Neuronal stem cell (in vitro differentiated cells): ENCODE measurements at regions not wholly inside any gene's neighbourhood (a gene's known extent, or its start where the extent isn't known, plus 50 kb on each side); places are given as distances from the start of the nearest gene placed in this dataset.

Experiments used
- DNase-seq: peaks from one replicate; pipeline ENCODE4 v3.0.0-alpha.2; 2013; ENCODE audit warnings: low spot score
- H2AFZ ChIP-seq: one replicate; pipeline ENCODE4 v1.6.1; 2013; ENCODE audit warnings: mild to moderate bottlenecking, low read length, inconsistent platforms
- H2AK5ac ChIP-seq: 2 replicates; pipeline ENCODE4 v1.6.1; 2013; ENCODE audit warnings: low read depth, mild to moderate bottlenecking, inconsistent platforms, low read length, moderate library complexity, mixed read lengths
- H2BK120ac ChIP-seq: 2 replicates; pipeline ENCODE4 v1.6.1; 2013; ENCODE audit warnings: low read depth, mild to moderate bottlenecking, inconsistent platforms, low read length, moderate library complexity, mixed read lengths
- H2BK12ac ChIP-seq: one replicate; pipeline ENCODE4 v1.6.1; 2013; ENCODE audit warnings: low read length, inconsistent platforms
- H2BK15ac ChIP-seq: 2 replicates; pipeline ENCODE4 v1.6.1; 2013; ENCODE audit warnings: mild to moderate bottlenecking, low read length, inconsistent platforms, mixed read lengths
- H2BK5ac ChIP-seq: one replicate; pipeline ENCODE4 v1.6.1; 2013; ENCODE audit warnings: inconsistent platforms, mild to moderate bottlenecking, low read length, moderate library complexity
- H3K14ac ChIP-seq: one replicate; pipeline ENCODE4 v1.6.1; 2013; ENCODE audit warnings: low read length, inconsistent platforms
- H3K18ac ChIP-seq: 2 replicates; pipeline ENCODE4 v1.6.1; 2013; ENCODE audit warnings: low read length, inconsistent platforms
- H3K23ac ChIP-seq: 2 replicates; pipeline ENCODE4 v1.6.1; 2013; ENCODE audit warnings: low read depth, mild to moderate bottlenecking, mixed read lengths, low read length, inconsistent platforms; ENCODE audit not compliant: poor library complexity
- H3K27ac ChIP-seq: replicated peaks from 3 replicates; pipeline ENCODE4 v1.5.1; 2013; ENCODE audit warnings: low read length, inconsistent platforms
- H3K27me3 ChIP-seq, 3 experiments: 2 replicates each; pipeline ENCODE4 v1.6.1; 2013; ENCODE audit warnings: low read length in 3 of 3, mild to moderate bottlenecking in 2 of 3, inconsistent platforms in 1 of 3, low read depth in 1 of 3, mixed read lengths in 1 of 3, moderate library complexity in 1 of 3; ENCODE audit not compliant: control insufficient read depth in 3 of 3, insufficient read depth in 3 of 3
- H3K36me3 ChIP-seq, 2 donors: replicated peaks in 1 of 2; 2 replicates each; pipeline ENCODE4 v1.6.1; 2013; ENCODE audit warnings: low read length in 2 of 2; ENCODE audit not compliant: control insufficient read depth in 2 of 2, insufficient read depth in 2 of 2
- H3K4ac ChIP-seq: 2 replicates; pipeline ENCODE4 v1.6.1; 2013; ENCODE audit warnings: inconsistent platforms, mild to moderate bottlenecking, low read length, moderate library complexity
- H3K4me1 ChIP-seq, 2 donors: 1 replicate in 1 of 2; 2 replicates in 1 of 2; pipeline ENCODE4 v1.6.1; 2013; ENCODE audit warnings: low read length in 2 of 2, low read depth in 1 of 2; ENCODE audit not compliant: control insufficient read depth in 2 of 2, insufficient read depth in 1 of 2
- H3K4me2 ChIP-seq: one replicate; pipeline ENCODE4 v1.6.1; 2013; ENCODE audit warnings: mild to moderate bottlenecking, low read length, inconsistent platforms; ENCODE audit not compliant: insufficient read depth, poor library complexity, severe bottlenecking
- H3K4me3 ChIP-seq, 2 donors: 2 replicates each; pipeline ENCODE4 v1.5.1; 2013; ENCODE audit warnings: low read length in 2 of 2, mild to moderate bottlenecking in 2 of 2, inconsistent platforms in 1 of 2, moderate library complexity in 1 of 2
- H3K79me1 ChIP-seq: one replicate; pipeline ENCODE4 v1.6.1; 2013; ENCODE audit warnings: low read depth, mild to moderate bottlenecking, inconsistent platforms, low read length, moderate library complexity
- H3K9ac ChIP-seq: one replicate; pipeline ENCODE4 v1.6.1; 2013; ENCODE audit warnings: mild to moderate bottlenecking, low read depth, low read length, inconsistent platforms; ENCODE audit not compliant: poor library complexity
- H3K9me3 ChIP-seq, 2 donors: replicated peaks in 1 of 2; 2 replicates each; pipeline versions ENCODE3 to v1.6.1; 2013; ENCODE audit warnings: low read length in 2 of 2, mild to moderate bottlenecking in 2 of 2, inconsistent platforms in 1 of 2, low read depth in 1 of 2, mixed read lengths in 1 of 2, moderate library complexity in 1 of 2; ENCODE audit not compliant: control insufficient read depth in 2 of 2, insufficient read depth in 1 of 2
- H4K8ac ChIP-seq: one replicate; pipeline ENCODE4 v1.6.1; 2013; ENCODE audit warnings: low read depth, mild to moderate bottlenecking, inconsistent platforms, low read length, moderate library complexity
- H4K91ac ChIP-seq: one replicate; pipeline ENCODE4 v1.6.1; 2013; ENCODE audit warnings: low read length, low read depth, mild to moderate bottlenecking, inconsistent platforms; ENCODE audit not compliant: poor library complexity
- WGBS, 2 donors: extraction: QIAGEN DNeasy Blood & Tissue Kit; methylation state at CpG; one replicate each; pipeline ENCODE4 v1.1.7; 2013; ENCODE audit warnings: missing lambda C conversion rate in 2 of 2, mixed read lengths in 1 of 2; ENCODE audit not compliant: insufficient read length in 2 of 2, insufficient replicate concordance in 1 of 2; ENCODE audit errors: extremely low coverage in 2 of 2; 5-methylcytosine and 5-hydroxymethylcytosine counted together

DNA sequence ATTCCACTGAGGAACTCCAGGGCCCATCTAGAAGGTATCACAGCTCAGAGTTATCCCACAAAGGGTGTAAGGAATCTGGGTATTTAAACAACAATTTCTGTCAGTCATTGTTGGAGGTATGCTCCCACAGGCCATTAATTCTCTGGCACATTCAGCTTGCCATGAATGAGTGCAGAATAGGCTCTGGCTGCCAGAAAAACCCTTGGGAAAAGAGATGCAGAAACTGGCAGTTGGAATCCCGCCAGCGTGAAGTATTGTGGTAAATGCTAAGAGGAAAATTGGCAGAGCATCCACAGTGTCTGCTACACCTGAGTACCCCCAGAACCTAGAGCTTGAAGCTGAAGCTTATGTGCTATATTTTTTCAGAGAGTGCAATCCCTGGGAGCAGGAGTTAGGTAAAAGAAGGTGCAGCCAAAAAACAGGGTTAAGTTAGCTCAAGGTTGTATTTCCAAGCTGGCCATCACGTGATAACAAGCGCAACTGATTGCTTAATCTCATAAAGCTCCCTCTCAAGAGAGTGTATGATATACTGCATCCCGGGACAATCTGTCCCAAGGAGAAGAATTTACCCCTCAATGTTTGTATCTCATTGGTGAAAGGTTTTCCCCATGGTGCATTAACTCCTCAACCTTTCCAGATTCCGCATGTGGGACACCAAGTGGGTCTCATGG, 94.2 kb upstream of the ACP3 start:
- Histone ChIP-seq H3K4me1 (no peaks in the 10 kb centered on the region), H2BK120ac (no peak overlapping the region), H3K27ac (no peak overlapping the region), H4K91ac (no peak overlapping the region), H3K36me3 (no peaks in the 10 kb centered on the region), H2BK5ac (no peak overlapping the region), H2AFZ (no peak overlapping the region), H3K9me3 (no peaks in the 10 kb centered on the region), H3K79me1 (no peaks in the 10 kb centered on the region), H2BK15ac (no peak overlapping the region), H3K27me3 (no peaks in the 10 kb centered on the region), H3K23ac (no peak overlapping the region), H3K18ac (no peak overlapping the region), H3K4me3 (no peak overlapping the region), H3K9ac (no peak overlapping the region), H3K4me2 (no peak overlapping the region), H2AK5ac (no peak overlapping the region), H2BK12ac (no peak overlapping the region), H3K14ac (no peak overlapping the region), H4K8ac (no peak overlapping the region), H3K4ac (no peak overlapping the region)
- WGBS, 2 donors = no CpG with 5 or more reads among the region's 6 CpGs
- DNase-seq = peak; percentile 4

DNA sequence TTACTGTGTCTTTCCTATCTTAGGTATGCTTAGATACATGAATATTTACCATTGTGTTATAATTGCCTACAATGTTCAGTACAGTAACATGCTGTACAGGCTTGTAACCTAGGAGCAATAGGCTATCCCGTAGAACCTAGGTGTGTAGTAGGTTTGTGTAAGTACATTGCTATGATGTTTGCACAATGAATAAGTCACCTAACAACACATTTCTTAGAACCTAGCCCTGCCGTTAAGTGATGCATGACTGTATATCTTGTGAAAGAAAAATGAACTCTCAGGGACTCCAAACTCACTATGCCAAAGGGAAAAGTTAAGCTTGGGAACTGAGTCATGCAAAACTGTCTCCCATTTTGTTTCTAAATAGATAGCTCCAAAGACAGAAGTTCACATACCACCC, 91.5 kb upstream of the ACP3 start:
- Histone ChIP-seq H3K23ac (no peak overlapping the region), H3K9ac (no peak overlapping the region), H4K91ac (no peak overlapping the region), H3K4me2 (no peak overlapping the region), H3K4ac (no peak overlapping the region), H2BK12ac (no peak overlapping the region), H3K79me1 (no peaks in the 10 kb centered on the region), H3K36me3 (no peaks in the 10 kb centered on the region), H2BK120ac (no peak overlapping the region), H2BK5ac (no peak overlapping the region), H2BK15ac (no peak overlapping the region), H3K18ac (no peak overlapping the region), H2AK5ac (no peak overlapping the region), H3K27ac (no peak overlapping the region), H3K4me3 (no peak overlapping the region), H3K9me3 (no peaks in the 10 kb centered on the region), H2AFZ (no peak overlapping the region), H3K27me3 (no peaks in the 10 kb centered on the region), H3K14ac (no peak overlapping the region), H4K8ac (no peak overlapping the region), H3K4me1 (no peaks in the 10 kb centered on the region)
- WGBS, 2 donors = no CpG with 5 or more reads among the region's 2 CpGs
- no peak for DNase-seq

DNA sequence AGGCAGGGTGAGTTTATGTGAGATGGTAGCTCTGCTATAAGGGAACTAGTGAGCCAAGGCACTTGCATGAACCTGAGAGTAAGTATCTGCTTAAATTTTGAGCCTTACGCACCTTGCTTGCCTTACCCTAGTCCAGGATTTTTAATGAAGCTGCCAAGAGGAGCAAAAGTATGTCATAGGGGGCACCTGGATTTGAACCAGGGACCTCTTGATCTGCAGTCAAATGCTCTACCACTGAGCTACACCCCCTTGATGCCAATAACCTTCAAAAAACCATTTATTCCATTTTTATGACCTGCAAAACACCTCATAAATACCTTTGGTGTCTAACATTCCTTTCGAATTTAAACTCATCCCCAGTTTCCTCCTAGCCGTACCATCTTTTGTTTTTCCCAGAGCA, 88.3 kb upstream of the ACP3 start:
- H3K18ac ChIP-seq = no peak overlapping the region
- no peaks in the 10 kb centered on the region for H3K36me3 ChIP-seq
- no peak overlapping the region for H3K4me2 ChIP-seq
- WGBS, 2 donors = 100% methylated on average over 1 of the region's 3 CpGs; no CpG with 5 or more reads in 1 of the 2 donors
- H2BK120ac ChIP-seq = no peak overlapping the region
- no peak overlapping the region for H3K14ac ChIP-seq
- no peaks in the 10 kb centered on the region for H3K4me1 ChIP-seq
- H3K4ac ChIP-seq = no peak overlapping the region
- H2BK15ac ChIP-seq = no peak overlapping the region
- H3K27ac ChIP-seq = no peak overlapping the region
- DNase-seq = no peak
- H2BK5ac ChIP-seq = no peak overlapping the region
- no peak overlapping the region for H3K4me3 ChIP-seq
- no peaks in the 10 kb centered on the region for H3K27me3 ChIP-seq
- H2AK5ac ChIP-seq = no peak overlapping the region
- H3K9ac ChIP-seq = no peak overlapping the region
- no peaks in the 10 kb centered on the region for H3K79me1 ChIP-seq
- H3K23ac ChIP-seq = no peak overlapping the region
- H4K8ac ChIP-seq = no peak overlapping the region
- H3K9me3 ChIP-seq = no peaks in the 10 kb centered on the region
- H2BK12ac ChIP-seq = no peak overlapping the region
- no peak overlapping the region for H2AFZ ChIP-seq
- no peak overlapping the region for H4K91ac ChIP-seq

DNA sequence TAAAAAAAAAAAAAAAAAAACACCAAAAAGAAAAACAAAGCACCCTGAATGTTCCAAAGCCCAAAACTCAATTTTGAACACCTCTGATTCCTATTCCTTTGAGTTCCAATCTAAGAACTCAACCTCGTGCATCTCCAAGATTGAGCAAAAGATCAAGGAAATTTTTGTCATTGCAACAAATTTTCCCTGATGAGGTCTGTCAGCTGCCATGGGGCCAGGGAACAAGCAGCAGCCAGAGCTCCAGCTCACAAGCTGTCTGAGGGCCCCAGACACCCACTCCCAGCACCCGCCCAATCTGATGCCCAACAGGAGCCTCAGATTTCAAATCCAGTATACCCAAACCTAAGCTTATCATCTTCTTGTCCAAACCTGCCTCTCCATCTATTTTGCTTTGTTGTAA, 87.6 kb upstream of the ACP3 start:
- no peaks in the 10 kb centered on the region for H3K36me3 ChIP-seq
- no peaks in the 10 kb centered on the region for H3K79me1 ChIP-seq
- no peak overlapping the region for H3K9ac ChIP-seq
- H3K4ac ChIP-seq = no peak overlapping the region
- H2BK15ac ChIP-seq = no peak overlapping the region
- no peak overlapping the region for H2AK5ac ChIP-seq
- H4K8ac ChIP-seq = no peak overlapping the region
- H3K9me3 ChIP-seq = no peaks in the 10 kb centered on the region
- H3K4me2 ChIP-seq = no peak overlapping the region
- H3K27me3 ChIP-seq = no peaks in the 10 kb centered on the region
- DNase-seq = no peak
- H3K4me3 ChIP-seq = no peak overlapping the region
- H2BK120ac ChIP-seq = no peak overlapping the region
- H2BK12ac ChIP-seq = no peak overlapping the region
- no peak overlapping the region for H3K14ac ChIP-seq
- no peaks in the 10 kb centered on the region for H3K4me1 ChIP-seq
- no peak overlapping the region for H3K18ac ChIP-seq
- no peak overlapping the region for H2BK5ac ChIP-seq
- no peak overlapping the region for H4K91ac ChIP-seq
- no CpG with 5 or more reads among the region's 2 CpGs for WGBS, 2 donors
- no peak overlapping the region for H3K27ac ChIP-seq
- H2AFZ ChIP-seq = no peak overlapping the region
- H3K23ac ChIP-seq = no peak overlapping the region
